Colonic mucosa (tissue), 4 donors: ENCODE measurements at regions not wholly inside any gene's neighbourhood (a gene's known extent, or its start where the extent isn't known, plus 50 kb on each side); places are given as distances from the start of the nearest gene placed in this dataset.

Experiments
- DNase-seq: peaks from one replicate; pipeline ENCODE4 v3.0.0-alpha.2; 2020
- H3K27ac ChIP-seq: fragments of 200-600 bp; one replicate; pipeline ENCODE4 v1.8.0; 2021
- H3K27me3 ChIP-seq: fragments of 200-600 bp; one replicate; pipeline ENCODE4 v1.8.0; 2021
- H3K36me3 ChIP-seq: fragments of 200-600 bp; one replicate; pipeline ENCODE4 v1.8.0; 2021
- H3K4me1 ChIP-seq: fragments of 200-600 bp; one replicate; pipeline ENCODE4 v1.8.0; 2021; ENCODE audit warnings: mild to moderate bottlenecking
- H3K4me3 ChIP-seq: fragments of 200-600 bp; one replicate; pipeline ENCODE4 v1.8.0; 2021
- H3K9ac ChIP-seq, 2 donors: one replicate each; pipeline ENCODE4 v1.7.0; 2013; ENCODE audit warnings: control low read depth in 2 of 2, low read depth in 2 of 2, low read length in 2 of 2
- H3K9me3 ChIP-seq: fragments of 200-600 bp; one replicate; pipeline ENCODE4 v1.8.0; 2021
- intact Hi-C: fragments of 100-400 bp; cut with DNase I; formaldehyde crosslinking; loops from one replicate; pipeline ENCODE4 v1.14.1; 2022
- TF ChIP-seq, protein P1 (sequence below): fragments of 200-600 bp; IDR thresholded peaks from one replicate; pipeline ENCODE4 v1.8.0; 2022; ENCODE audit warnings: antibody characterized with exemption, mild to moderate bottlenecking
- donor health status: healthy.
- donor health status: DM: no; HTN: no; CAD: no.
- donor health status: DM: no; HTN: no; CAD: no.

DNA sequence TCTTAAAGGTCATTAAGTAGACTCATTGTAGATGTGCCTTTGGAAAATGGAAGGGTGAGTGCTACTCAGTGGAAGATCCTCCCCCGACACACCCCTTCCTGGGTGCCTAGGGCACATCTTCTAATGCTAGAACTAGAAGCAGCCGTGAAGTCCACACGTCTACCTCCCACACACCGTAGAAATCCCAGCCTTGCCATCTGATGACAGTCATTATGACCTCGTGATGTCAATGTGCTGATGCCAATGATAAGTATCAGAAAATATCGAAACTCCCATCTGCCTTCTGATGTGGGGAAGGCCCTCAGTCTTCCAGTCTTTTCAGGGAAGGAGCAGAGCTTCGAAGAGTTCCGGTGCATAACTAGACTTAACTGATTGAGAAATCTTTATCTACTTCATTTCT, 282.1 kb upstream of the ROPN1 start:
- intact Hi-C loops = no loop called here
- TF ChIP-seq, protein P1, sequence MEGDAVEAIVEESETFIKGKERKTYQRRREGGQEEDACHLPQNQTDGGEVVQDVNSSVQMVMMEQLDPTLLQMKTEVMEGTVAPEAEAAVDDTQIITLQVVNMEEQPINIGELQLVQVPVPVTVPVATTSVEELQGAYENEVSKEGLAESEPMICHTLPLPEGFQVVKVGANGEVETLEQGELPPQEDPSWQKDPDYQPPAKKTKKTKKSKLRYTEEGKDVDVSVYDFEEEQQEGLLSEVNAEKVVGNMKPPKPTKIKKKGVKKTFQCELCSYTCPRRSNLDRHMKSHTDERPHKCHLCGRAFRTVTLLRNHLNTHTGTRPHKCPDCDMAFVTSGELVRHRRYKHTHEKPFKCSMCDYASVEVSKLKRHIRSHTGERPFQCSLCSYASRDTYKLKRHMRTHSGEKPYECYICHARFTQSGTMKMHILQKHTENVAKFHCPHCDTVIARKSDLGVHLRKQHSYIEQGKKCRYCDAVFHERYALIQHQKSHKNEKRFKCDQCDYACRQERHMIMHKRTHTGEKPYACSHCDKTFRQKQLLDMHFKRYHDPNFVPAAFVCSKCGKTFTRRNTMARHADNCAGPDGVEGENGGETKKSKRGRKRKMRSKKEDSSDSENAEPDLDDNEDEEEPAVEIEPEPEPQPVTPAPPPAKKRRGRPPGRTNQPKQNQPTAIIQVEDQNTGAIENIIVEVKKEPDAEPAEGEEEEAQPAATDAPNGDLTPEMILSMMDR = no peak
- Histone ChIP-seq H3K27me3 (no peaks in the 10 kb centered on the region), H3K9ac (no peak overlapping the region), H3K27ac (no peak overlapping the region), H3K4me1 (peaks cover 18% of the 10 kb centered on the region), H3K4me3 (no peak overlapping the region), H3K36me3 (no peaks in the 10 kb centered on the region), H3K9me3 (no peaks in the 10 kb centered on the region)
- DNase-seq = no peak

DNA sequence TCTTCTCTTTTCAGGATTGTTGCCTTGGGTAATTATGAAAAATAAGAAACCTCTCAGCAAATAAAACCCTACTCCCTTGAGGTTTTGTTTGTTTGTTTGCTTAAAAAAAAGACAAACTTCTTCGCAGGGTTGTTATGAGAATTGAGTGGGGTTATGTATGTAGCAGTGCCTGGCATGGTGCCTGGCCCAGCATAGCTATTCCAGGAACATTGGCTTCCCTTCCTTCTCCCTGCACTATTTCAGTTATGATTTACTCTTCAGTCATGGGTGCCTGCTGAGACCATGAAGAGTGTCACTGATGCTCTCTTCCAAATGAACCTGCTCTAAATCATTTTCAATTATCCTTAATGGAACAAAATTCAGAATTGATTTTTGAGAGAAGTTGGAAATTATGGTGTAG, 283.5 kb upstream of the ROPN1 start:
- no peaks in the 10 kb centered on the region for H3K27me3 ChIP-seq
- no peak for DNase-seq
- H3K36me3 ChIP-seq = no peaks in the 10 kb centered on the region
- no peak overlapping the region for H3K9ac ChIP-seq
- no peaks in the 10 kb centered on the region for H3K9me3 ChIP-seq
- peaks cover 18% of the 10 kb centered on the region for H3K4me1 ChIP-seq
- TF ChIP-seq, protein P1 = no peak
- no peak overlapping the region for H3K4me3 ChIP-seq
- intact Hi-C loops = no loop called here
- H3K27ac ChIP-seq = no peak overlapping the region

DNA sequence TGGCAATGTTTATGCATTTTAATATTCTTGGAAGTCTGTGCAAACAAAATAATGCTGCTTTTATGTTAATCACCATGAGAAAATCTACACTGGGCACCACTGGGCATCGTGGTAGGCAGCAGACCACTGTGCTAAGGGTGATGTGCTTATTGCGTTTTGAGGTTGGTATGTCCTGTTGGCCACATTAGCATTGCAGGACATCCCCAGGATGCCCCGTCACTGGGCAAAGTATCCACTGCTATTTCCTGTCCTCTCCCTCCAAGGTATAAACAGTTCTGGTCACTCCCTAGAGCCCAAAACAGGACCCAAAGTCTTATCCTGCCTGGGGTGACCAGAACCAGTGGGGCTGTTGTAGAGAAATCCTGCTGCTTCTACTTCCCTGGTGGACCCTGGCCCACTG, 284.2 kb upstream of the ROPN1 start:
- Histone ChIP-seq H3K27ac (no peak overlapping the region), H3K9ac (no peak overlapping the region), H3K27me3 (no peaks in the 10 kb centered on the region), H3K9me3 (no peaks in the 10 kb centered on the region), H3K36me3 (no peaks in the 10 kb centered on the region), H3K4me3 (no peak overlapping the region), H3K4me1 (peaks cover 18% of the 10 kb centered on the region)
- TF ChIP-seq, protein P1 = no peak
- DNase-seq = no peak
- intact Hi-C loops = no loop called here

DNA sequence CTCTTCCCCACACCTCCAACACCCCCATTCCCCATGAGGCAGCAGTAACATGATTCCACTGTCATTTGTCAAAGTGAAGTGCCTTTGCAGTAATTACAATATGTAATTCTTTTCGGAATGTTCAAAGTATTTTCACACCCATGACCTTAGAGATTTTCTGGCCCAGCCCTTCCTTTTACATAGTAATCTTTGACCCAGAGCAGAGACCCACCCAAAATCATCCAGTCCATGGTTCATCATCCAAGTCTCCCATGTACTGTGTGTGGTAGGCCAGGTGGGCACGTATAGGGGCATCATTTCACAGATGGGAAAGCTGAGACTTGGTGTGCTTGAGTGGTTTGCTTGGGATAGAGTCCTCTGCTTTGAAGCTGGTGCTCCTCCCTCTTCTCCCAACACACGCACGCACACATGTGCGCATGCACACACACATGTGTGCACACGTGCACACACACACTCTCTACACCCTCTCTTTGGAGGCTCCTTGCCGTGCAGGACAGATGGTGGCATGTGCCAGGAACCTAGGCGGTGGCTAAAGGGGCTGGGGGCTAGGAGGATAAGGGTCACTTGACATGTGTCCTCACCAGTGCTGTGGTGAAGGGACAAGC, 284.7 kb upstream of the ROPN1 start:
- intact Hi-C loops = no loop called here
- no peak overlapping the region for H3K27ac ChIP-seq
- no peak for DNase-seq
- H3K9ac ChIP-seq = no peak overlapping the region
- TF ChIP-seq, protein P1 = no peak
- peaks cover 18% of the 10 kb centered on the region for H3K4me1 ChIP-seq
- H3K4me3 ChIP-seq = no peak overlapping the region
- H3K9me3 ChIP-seq = no peaks in the 10 kb centered on the region
- H3K36me3 ChIP-seq = no peaks in the 10 kb centered on the region
- no peaks in the 10 kb centered on the region for H3K27me3 ChIP-seq

DNA sequence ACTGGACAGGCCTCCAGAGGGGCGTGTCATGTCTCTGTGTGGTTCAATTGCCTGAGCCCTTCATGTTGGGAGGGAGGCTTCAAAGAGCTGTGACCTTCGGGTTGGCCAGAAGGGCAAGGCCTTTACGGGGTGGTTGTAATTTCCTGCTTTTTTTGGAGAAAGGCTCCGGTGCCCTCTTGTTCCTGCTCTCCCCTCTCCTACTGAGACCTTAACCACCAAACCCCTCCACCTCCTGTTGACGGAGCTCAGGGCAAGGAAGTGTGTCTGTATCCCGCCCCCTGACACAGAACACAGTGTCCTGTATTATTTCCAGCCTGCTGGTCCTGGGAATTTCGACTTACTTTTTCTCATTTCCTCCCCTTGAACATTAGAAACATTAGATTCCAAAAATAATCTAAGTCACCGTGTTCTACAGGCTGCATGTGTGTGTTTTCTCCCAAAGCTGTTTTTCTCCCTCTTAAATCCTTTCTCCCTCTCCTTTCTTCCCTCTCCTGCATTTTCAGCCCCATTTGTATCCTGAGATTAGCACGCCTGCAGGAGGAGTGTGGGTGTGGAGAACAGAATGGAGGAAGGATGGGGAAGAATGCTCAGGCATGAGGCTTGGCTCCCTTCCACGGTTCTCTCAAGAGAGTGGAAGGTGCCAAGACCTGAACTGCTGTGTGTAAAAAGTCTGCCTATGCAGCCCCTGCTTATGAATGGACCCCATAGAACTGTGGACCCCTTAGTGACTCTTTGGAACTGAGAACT, 285.4 kb upstream of the ROPN1 start:
- Histone ChIP-seq H3K4me1 (peaks cover 18% of the 10 kb centered on the region), H3K36me3 (no peaks in the 10 kb centered on the region), H3K27me3 (no peaks in the 10 kb centered on the region), H3K4me3 (no peak overlapping the region), H3K9me3 (no peaks in the 10 kb centered on the region), H3K27ac (no peak overlapping the region), H3K9ac (no peak overlapping the region)
- peak; percentile 48 for DNase-seq
- intact Hi-C loops = no loop called here
- TF ChIP-seq, protein P1 = no peak
